Mesenchymal stem cell (in vitro differentiated cells and primary cell): ENCODE measurements at regions not wholly inside any gene's neighbourhood (a gene's known extent, or its start where the extent isn't known, plus 50 kb on each side); places are given as distances from the start of the nearest gene placed in this dataset.

ENCODE experiments used
- DNase-seq: peaks from one replicate; pipeline ENCODE4 v3.0.0-alpha.2; 2013
- H2AFZ ChIP-seq: one replicate; pipeline ENCODE4 v1.6.1; 2013; ENCODE audit warnings: low read depth, mild to moderate bottlenecking, control low read depth, inconsistent platforms, low read length, moderate library complexity
- H2AK5ac ChIP-seq: 2 replicates; pipeline ENCODE4 v1.6.1; 2013; ENCODE audit warnings: low read length, moderate library complexity, mild to moderate bottlenecking, inconsistent platforms; ENCODE audit not compliant: severe bottlenecking
- H2BK120ac ChIP-seq: one replicate; pipeline ENCODE4 v1.6.1; 2013; ENCODE audit warnings: low read depth, mild to moderate bottlenecking, inconsistent platforms, low read length, moderate library complexity
- H2BK12ac ChIP-seq, 2 experiments: one replicate each; pipeline ENCODE4 v1.6.1; 2013; ENCODE audit warnings: inconsistent platforms in 2 of 2, low read length in 2 of 2, mild to moderate bottlenecking in 2 of 2, moderate library complexity in 2 of 2, control low read depth in 1 of 2
- H2BK15ac ChIP-seq: one replicate; pipeline ENCODE4 v1.6.1; 2013; ENCODE audit warnings: mild to moderate bottlenecking, low read depth, inconsistent platforms; ENCODE audit not compliant: poor library complexity, severe bottlenecking
- H2BK5ac ChIP-seq: 2 replicates; pipeline ENCODE4 v1.6.1; 2013; ENCODE audit warnings: low read depth, mild to moderate bottlenecking, low read length, control low read depth, inconsistent platforms; ENCODE audit not compliant: poor library complexity, severe bottlenecking
- H3K14ac ChIP-seq, 2 experiments: one replicate each; pipeline ENCODE4 v1.6.1; 2013; ENCODE audit warnings: inconsistent platforms in 2 of 2, low read length in 2 of 2, control low read depth in 1 of 2, mild to moderate bottlenecking in 1 of 2, moderate library complexity in 1 of 2
- H3K18ac ChIP-seq, 2 experiments: one replicate each; pipeline ENCODE4 v1.6.1; 2013; ENCODE audit warnings: inconsistent platforms in 2 of 2, low read length in 2 of 2, control low read depth in 1 of 2, low read depth in 1 of 2, mild to moderate bottlenecking in 1 of 2
- H3K23ac ChIP-seq, 2 experiments: one replicate each; pipeline ENCODE4 v1.6.1; 2013; ENCODE audit warnings: inconsistent platforms in 2 of 2, low read length in 2 of 2, mild to moderate bottlenecking in 2 of 2, moderate library complexity in 2 of 2, control low read depth in 1 of 2
- H3K27ac ChIP-seq: 2 replicates; pipeline ENCODE4 v1.5.1; 2013; ENCODE audit warnings: mild to moderate bottlenecking, moderate library complexity, low read length, control low read depth, inconsistent platforms; ENCODE audit not compliant: poor library complexity, severe bottlenecking
- H3K27me3 ChIP-seq, 2 experiments: 2 replicates each; pipeline versions ENCODE4 v1.6.1 to v1.7.0; 2013; ENCODE audit warnings: low read length in 2 of 2, mild to moderate bottlenecking in 2 of 2, moderate library complexity in 2 of 2, control low read depth in 1 of 2, inconsistent platforms in 1 of 2; ENCODE audit not compliant: control insufficient read depth in 1 of 2, insufficient read depth in 1 of 2
- H3K36me3 ChIP-seq, 2 experiments: 2 replicates each; pipeline versions ENCODE4 v1.6.1 to v1.7.0; 2013; ENCODE audit warnings: low read length in 2 of 2, control low read depth in 1 of 2, inconsistent platforms in 1 of 2, low read depth in 1 of 2, mild to moderate bottlenecking in 1 of 2; ENCODE audit not compliant: insufficient read depth in 2 of 2, control insufficient read depth in 1 of 2
- H3K4ac ChIP-seq, 2 experiments: one replicate each; pipeline ENCODE4 v1.6.1; 2013; ENCODE audit warnings: inconsistent platforms in 2 of 2, low read length in 2 of 2, mild to moderate bottlenecking in 2 of 2, moderate library complexity in 2 of 2, control low read depth in 1 of 2, low read depth in 1 of 2
- H3K4me1 ChIP-seq: 2 replicates; pipeline ENCODE4 v1.6.1; 2013; ENCODE audit warnings: low read depth, low read length, control low read depth; ENCODE audit not compliant: control insufficient read depth, insufficient read depth
- H3K4me2 ChIP-seq: 2 replicates; pipeline ENCODE4 v1.6.1; 2013; ENCODE audit warnings: low read length, mild to moderate bottlenecking, inconsistent platforms; ENCODE audit not compliant: poor library complexity, severe bottlenecking
- H3K4me3 ChIP-seq, 2 experiments: 2 replicates each; pipeline versions ENCODE4 v1.5.1 to v1.7.0; 2013; ENCODE audit warnings: low read length in 2 of 2, mild to moderate bottlenecking in 2 of 2, control low read depth in 1 of 2, low read depth in 1 of 2; ENCODE audit not compliant: insufficient read depth in 1 of 2
- H3K79me1 ChIP-seq: replicated peaks from 2 replicates; pipeline ENCODE4 v1.6.1; 2013; ENCODE audit warnings: mild to moderate bottlenecking, control low read depth, low read length, inconsistent platforms; ENCODE audit not compliant: poor library complexity, severe bottlenecking
- H3K9ac ChIP-seq: 2 replicates; pipeline ENCODE4 v1.7.0; 2013; ENCODE audit warnings: mild to moderate bottlenecking, low read length, moderate library complexity
- H3K9me3 ChIP-seq: 2 replicates; pipeline ENCODE4 v1.7.0; 2013; ENCODE audit warnings: mild to moderate bottlenecking, low read length; ENCODE audit not compliant: control insufficient read depth
- H4K8ac ChIP-seq: one replicate; pipeline ENCODE4 v1.6.1; 2013; ENCODE audit warnings: inconsistent platforms, mild to moderate bottlenecking, low read length, moderate library complexity
- H4K91ac ChIP-seq: one replicate; pipeline ENCODE4 v1.6.1; 2013; ENCODE audit warnings: mild to moderate bottlenecking, low read length, inconsistent platforms
- WGBS: methylation state at CpG from one replicate; pipeline ENCODE4 v1.1.7; 2013; ENCODE audit warnings: mixed read lengths; 5-methylcytosine and 5-hydroxymethylcytosine counted together

GRCh38 chr2:103805746-103806145 lies 1043.9 kb downstream of the TMEM182 start:
- Histone ChIP-seq H2BK120ac (no peak overlapping the region), H3K79me1 (no peaks in the 10 kb centered on the region), H3K4ac (no peak overlapping the region), H2BK5ac (no peak overlapping the region), H3K14ac (no peak overlapping the region), H3K4me2 (no peak overlapping the region), H3K27me3 (no peaks in the 10 kb centered on the region), H3K4me3 (no peak overlapping the region), H3K9ac (no peak overlapping the region), H3K23ac (no peak overlapping the region), H3K9me3 (peaks cover 6% of the 10 kb centered on the region), H2BK12ac (no peak overlapping the region), H3K36me3 (no peaks in the 10 kb centered on the region), H2AK5ac (no peak overlapping the region), H2AFZ (no peak overlapping the region), H3K4me1 (peaks cover 10% of the 10 kb centered on the region), H3K27ac (no peak overlapping the region), H4K91ac (no peak overlapping the region), H2BK15ac (no peak overlapping the region), H3K18ac (no peak overlapping the region), H4K8ac (no peak overlapping the region)
- 94% methylated on average over 3 of the region's 3 CpGs for WGBS
- DNase-seq, result no peak

GRCh38 chr2:103808814-103809213 lies 1045.1 kb upstream of the POU3F3 start:
- DNase-seq, result no peak
- H3K36me3 ChIP-seq, result no peaks in the 10 kb centered on the region
- no peak overlapping the region for H3K4me3 ChIP-seq
- H2BK15ac ChIP-seq, result no peak overlapping the region
- H2BK120ac ChIP-seq, result no peak overlapping the region
- no peak overlapping the region for H2AK5ac ChIP-seq
- no peak overlapping the region for H2BK12ac ChIP-seq
- no peak overlapping the region for H4K8ac ChIP-seq
- H3K4ac ChIP-seq, result no peak overlapping the region
- WGBS, result 66% methylated on average over 2 of the region's 8 CpGs
- no peaks in the 10 kb centered on the region for H3K79me1 ChIP-seq
- H3K27ac ChIP-seq, result no peak overlapping the region
- H3K14ac ChIP-seq, result no peak overlapping the region
- no peak overlapping the region for H4K91ac ChIP-seq
- H3K4me1 ChIP-seq, result peaks cover 10% of the 10 kb centered on the region
- no peaks in the 10 kb centered on the region for H3K27me3 ChIP-seq
- H3K18ac ChIP-seq, result no peak overlapping the region
- no peak overlapping the region for H3K9ac ChIP-seq
- H3K4me2 ChIP-seq, result no peak overlapping the region
- no peak overlapping the region for H2BK5ac ChIP-seq
- H2AFZ ChIP-seq, result no peak overlapping the region
- no peak overlapping the region for H3K23ac ChIP-seq
- no peaks in the 10 kb centered on the region for H3K9me3 ChIP-seq

GRCh38 chr2:103809415-103809814 lies 1044.5 kb upstream of the POU3F3 start:
- no peaks in the 10 kb centered on the region for H3K79me1 ChIP-seq
- no peak overlapping the region for H2AFZ ChIP-seq
- no peak overlapping the region for H3K4me2 ChIP-seq
- WGBS, result 85% methylated on average over 4 of the region's 7 CpGs
- H3K36me3 ChIP-seq, result no peaks in the 10 kb centered on the region
- no peak overlapping the region for H4K91ac ChIP-seq
- H2BK12ac ChIP-seq, result no peak overlapping the region
- DNase-seq, result no peak
- no peak overlapping the region for H2BK15ac ChIP-seq
- no peak overlapping the region for H3K18ac ChIP-seq
- H3K27me3 ChIP-seq, result no peaks in the 10 kb centered on the region
- H3K4me3 ChIP-seq, result no peak overlapping the region
- H4K8ac ChIP-seq, result no peak overlapping the region
- H3K4me1 ChIP-seq, result peaks cover 10% of the 10 kb centered on the region
- H3K9ac ChIP-seq, result no peak overlapping the region
- H3K14ac ChIP-seq, result no peak overlapping the region
- no peak overlapping the region for H2AK5ac ChIP-seq
- H2BK5ac ChIP-seq, result no peak overlapping the region
- H2BK120ac ChIP-seq, result no peak overlapping the region
- H3K23ac ChIP-seq, result no peak overlapping the region
- H3K9me3 ChIP-seq, result no peaks in the 10 kb centered on the region
- no peak overlapping the region for H3K27ac ChIP-seq
- H3K4ac ChIP-seq, result no peak overlapping the region

- Histone ChIP-seq H4K8ac (no peak overlapping the region), H3K79me1 (no peaks in the 10 kb centered on the region), H3K4ac (no peak overlapping the region), H3K27me3 (no peaks in the 10 kb centered on the region), H4K91ac (no peak overlapping the region), H2AK5ac (no peak overlapping the region), H2BK15ac (no peak overlapping the region), H3K27ac (no peak overlapping the region), H3K9ac (no peak overlapping the region), H3K18ac (no peak overlapping the region), H3K9me3 (no peaks in the 10 kb centered on the region), H3K36me3 (no peaks in the 10 kb centered on the region), H2AFZ (no peak overlapping the region), H2BK12ac (no peak overlapping the region), H3K4me2 (no peak overlapping the region), H2BK120ac (no peak overlapping the region), H3K14ac (no peak overlapping the region), H3K23ac (no peak overlapping the region), H2BK5ac (no peak overlapping the region), H3K4me1 (peaks cover 10% of the 10 kb centered on the region), H3K4me3 (no peak overlapping the region)
- peak; percentile 62 for DNase-seq
- WGBS, result 38% methylated on average over 7 of the region's 7 CpGs
Observed at GRCh38 chr2:103809941-103810441, 1043.9 kb upstream of the POU3F3 start.
